B cell (primary cell): ENCODE measurements at regions not wholly inside any gene's neighbourhood (a gene's known extent, or its start where the extent isn't known, plus 50 kb on each side); places are given as distances from the start of the nearest gene placed in this dataset.

Source experiments
- ATAC-seq: fragments of 200-7000 bp; cut with Tn5 transposase; one replicate; pipeline ENCODE4 v1.10.0; 2021; ENCODE audit warnings: low read depth, mild to moderate bottlenecking, moderate number of reproducible peaks, moderate library complexity
- CTCF ChIA-PET: fragments of 350-600 bp; sonication (Branson Sonifier 250); formaldehyde crosslinking; loops from one replicate; lab custom pipeline; 2021; ENCODE audit warnings: antibody characterized with exemption, inconsistent platforms; lab: Charles Lee
- POLR2A ChIA-PET: fragments of 350-600 bp; sonication (Branson Sonifier 250); formaldehyde crosslinking; loops from one replicate; lab custom pipeline; 2021; ENCODE audit warnings: antibody characterized with exemption; lab: Charles Lee
- DNase-seq: peaks from one replicate; pipeline ENCODE4 v3.0.0; 2013
- H2AFZ ChIP-seq: 2 replicates; pipeline ENCODE4 v1.6.1; 2012; ENCODE audit warnings: mild to moderate bottlenecking, low read depth, low read length; ENCODE audit not compliant: insufficient read depth, poor library complexity, severe bottlenecking
- H3K27ac ChIP-seq, 2 donors: 1 replicate in 1 of 2; 2 replicates in 1 of 2; pipeline ENCODE4 v1.5.1; 2012 to 2013; ENCODE audit warnings: low read length in 2 of 2, mild to moderate bottlenecking in 2 of 2, moderate library complexity in 1 of 2
- H3K27me3 ChIP-seq, 4 experiments: fragments of 200-600 bp in 1 of 4; sonication (generic) in 1 of 4; replicated peaks in 1 of 4; 1 replicate in 2 of 4; 2 replicates in 2 of 4; pipeline versions ENCODE4 v1.6.1 to v1.7.0; 2013 to 2016; ENCODE audit warnings: low read length in 3 of 4, mild to moderate bottlenecking in 2 of 4, mixed read lengths in 1 of 4, moderate library complexity in 1 of 4; ENCODE audit not compliant: insufficient read depth in 4 of 4, control insufficient read depth in 3 of 4; ENCODE audit errors: control extremely low read depth in 1 of 4
- H3K36me3 ChIP-seq, 2 experiments: replicated peaks in 1 of 2; 1 replicate in 1 of 2; 2 replicates in 1 of 2; pipeline versions ENCODE4 v1.6.1 to v1.7.1; 2013; ENCODE audit warnings: low read length in 1 of 2; ENCODE audit not compliant: insufficient read depth in 2 of 2, control insufficient read depth in 1 of 2; ENCODE audit errors: control extremely low read depth in 1 of 2, extremely low read depth in 1 of 2
- H3K4me1 ChIP-seq, 2 donors: fragments of 200-600 bp in 1 of 2; sonication (generic) in 1 of 2; 1 replicate in 1 of 2; 2 replicates in 1 of 2; pipeline versions ENCODE4 v1.5.1 to v1.6.1; 2013 to 2017; ENCODE audit warnings: low read length in 2 of 2; ENCODE audit not compliant: control insufficient read depth in 2 of 2, insufficient read depth in 2 of 2
- H3K4me2 ChIP-seq: replicated peaks from 2 replicates; pipeline ENCODE3; 2012; ENCODE audit warnings: mild to moderate bottlenecking, low read depth, low read length; ENCODE audit not compliant: poor library complexity, severe bottlenecking
- H3K4me3 ChIP-seq, 5 experiments: fragments of 200-600 bp in 1 of 5; sonication (generic) in 1 of 5; 1 replicate in 3 of 5; 2 replicates in 2 of 5; pipeline versions ENCODE4 v1.5.1 to v1.7.0; 2011 to 2016; ENCODE audit warnings: low read length in 4 of 5, mild to moderate bottlenecking in 4 of 5, low read depth in 2 of 5, control low read depth in 1 of 5, moderate library complexity in 1 of 5; ENCODE audit not compliant: insufficient read depth in 1 of 5; ENCODE audit errors: control extremely low read depth in 1 of 5, extremely low read depth in 1 of 5
- H3K79me2 ChIP-seq: fragments of 200-600 bp; sonication (generic); one replicate; pipeline ENCODE4 v1.6.0; 2016; ENCODE audit warnings: low read length; ENCODE audit not compliant: control insufficient read depth, insufficient read depth
- H3K9ac ChIP-seq: fragments of 200-600 bp; sonication (generic); 2 replicates; pipeline ENCODE4 v1.6.1; 2017; ENCODE audit warnings: mild to moderate bottlenecking, low read length, moderate library complexity
- H3K9me3 ChIP-seq, 3 donors: one replicate each; pipeline versions ENCODE4 v1.6.1 to v1.7.1; 2013; ENCODE audit warnings: low read length in 2 of 3; ENCODE audit not compliant: control insufficient read depth in 2 of 3, insufficient read depth in 1 of 3; ENCODE audit errors: control extremely low read depth in 1 of 3
- H4K20me1 ChIP-seq: 2 replicates; pipeline ENCODE4 v1.6.0; 2012; ENCODE audit warnings: mild to moderate bottlenecking, low read length; ENCODE audit not compliant: insufficient read depth, control insufficient read depth, poor library complexity, severe bottlenecking
- H3K27ac Mint-ChIP-seq: one replicate; pipeline ENCODE4 v1.8.0; 2021; ENCODE audit warnings: mixed read lengths
- H3K27me3 Mint-ChIP-seq: one replicate; pipeline ENCODE4 v1.8.0; 2021; ENCODE audit warnings: mixed read lengths
- H3K4me1 Mint-ChIP-seq: one replicate; pipeline ENCODE4 v1.8.0; 2021; ENCODE audit warnings: mixed read lengths
- H3K4me3 Mint-ChIP-seq: one replicate; pipeline ENCODE4 v1.8.0; 2021; ENCODE audit warnings: mixed read lengths
- H3K9me3 Mint-ChIP-seq: one replicate; pipeline ENCODE4 v1.8.0; 2022; ENCODE audit warnings: mixed read lengths; ENCODE audit not compliant: insufficient read depth
- EZH2 ChIP-seq: IDR thresholded peaks from 2 replicates; pipeline ENCODE4 v1.6.1; 2012; ENCODE audit warnings: borderline replicate concordance, low read depth, mild to moderate bottlenecking, moderate library complexity, low read length; ENCODE audit not compliant: insufficient read depth, poor library complexity, severe bottlenecking
- WGBS: methylation state at CpG from one replicate; pipeline ENCODE4 v1.1.5; 2013; ENCODE audit warnings: missing lambda C conversion rate; ENCODE audit not compliant: insufficient coverage; 5-methylcytosine and 5-hydroxymethylcytosine counted together
- intact Hi-C: fragments of 100-400 bp; cut with micrococcal nuclease; formaldehyde crosslinking; loops from one replicate; pipeline ENCODE4 v1.10.0; 2022
- TF ChIP-seq, protein P1 (sequence below): fragments of 200-600 bp; IDR thresholded peaks from one replicate; pipeline ENCODE4 v1.8.0; 2022; ENCODE audit warnings: antibody characterized with exemption, mild to moderate bottlenecking

DNA sequence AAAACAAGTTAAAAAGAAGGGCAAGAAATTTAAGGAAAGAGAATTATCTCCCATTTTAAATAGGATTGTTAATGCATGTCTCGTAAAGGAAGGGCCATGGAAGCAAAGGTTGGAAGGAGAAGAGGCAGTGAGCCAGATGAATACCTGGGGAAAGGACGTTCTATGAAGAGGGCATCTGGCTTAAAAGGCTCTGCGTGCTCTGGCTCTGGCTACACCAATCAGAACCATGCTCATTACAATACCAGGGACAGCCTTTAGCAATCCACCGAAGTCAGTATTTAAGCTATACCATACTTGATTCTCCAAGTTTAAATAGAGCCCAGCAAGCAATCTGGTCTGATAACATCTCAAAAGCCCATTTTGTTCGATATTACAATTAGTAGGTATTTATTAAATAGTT, 58.5 kb upstream of the C1orf87 start:
- DNase-seq: no peak
- intact Hi-C loops: no loop called here
- Histone ChIP-seq H3K9me3 (no peaks in the 10 kb centered on the region), H2AFZ (no peak overlapping the region), H3K27ac (no peak overlapping the region), H3K36me3 (no peaks in the 10 kb centered on the region), H4K20me1 (no peaks in the 10 kb centered on the region), H3K27me3 (no peaks in the 10 kb centered on the region), H3K4me2 (no peak overlapping the region), H3K9ac (no peak overlapping the region), H3K4me1 (no peaks in the 10 kb centered on the region), H3K4me3 (no peak overlapping the region), H3K79me2 (no peaks in the 10 kb centered on the region)
- WGBS: 80% methylated on average over 1 of the region's 5 CpGs
- H3K4me3 Mint-ChIP-seq: no peak overlapping the region
- no peak for ATAC-seq
- H3K9me3 Mint-ChIP-seq: no peaks in the 10 kb centered on the region
- no peaks in the 10 kb centered on the region for H3K4me1 Mint-ChIP-seq
- TF ChIP-seq, protein P1, sequence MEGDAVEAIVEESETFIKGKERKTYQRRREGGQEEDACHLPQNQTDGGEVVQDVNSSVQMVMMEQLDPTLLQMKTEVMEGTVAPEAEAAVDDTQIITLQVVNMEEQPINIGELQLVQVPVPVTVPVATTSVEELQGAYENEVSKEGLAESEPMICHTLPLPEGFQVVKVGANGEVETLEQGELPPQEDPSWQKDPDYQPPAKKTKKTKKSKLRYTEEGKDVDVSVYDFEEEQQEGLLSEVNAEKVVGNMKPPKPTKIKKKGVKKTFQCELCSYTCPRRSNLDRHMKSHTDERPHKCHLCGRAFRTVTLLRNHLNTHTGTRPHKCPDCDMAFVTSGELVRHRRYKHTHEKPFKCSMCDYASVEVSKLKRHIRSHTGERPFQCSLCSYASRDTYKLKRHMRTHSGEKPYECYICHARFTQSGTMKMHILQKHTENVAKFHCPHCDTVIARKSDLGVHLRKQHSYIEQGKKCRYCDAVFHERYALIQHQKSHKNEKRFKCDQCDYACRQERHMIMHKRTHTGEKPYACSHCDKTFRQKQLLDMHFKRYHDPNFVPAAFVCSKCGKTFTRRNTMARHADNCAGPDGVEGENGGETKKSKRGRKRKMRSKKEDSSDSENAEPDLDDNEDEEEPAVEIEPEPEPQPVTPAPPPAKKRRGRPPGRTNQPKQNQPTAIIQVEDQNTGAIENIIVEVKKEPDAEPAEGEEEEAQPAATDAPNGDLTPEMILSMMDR: no peak
- no peak for TF ChIP-seq EZH2
- H3K27me3 Mint-ChIP-seq: no peaks in the 10 kb centered on the region
- no peak overlapping the region for H3K27ac Mint-ChIP-seq
- ChIA-PET CTCF (no interaction called here), POLR2A (no interaction called here)

DNA sequence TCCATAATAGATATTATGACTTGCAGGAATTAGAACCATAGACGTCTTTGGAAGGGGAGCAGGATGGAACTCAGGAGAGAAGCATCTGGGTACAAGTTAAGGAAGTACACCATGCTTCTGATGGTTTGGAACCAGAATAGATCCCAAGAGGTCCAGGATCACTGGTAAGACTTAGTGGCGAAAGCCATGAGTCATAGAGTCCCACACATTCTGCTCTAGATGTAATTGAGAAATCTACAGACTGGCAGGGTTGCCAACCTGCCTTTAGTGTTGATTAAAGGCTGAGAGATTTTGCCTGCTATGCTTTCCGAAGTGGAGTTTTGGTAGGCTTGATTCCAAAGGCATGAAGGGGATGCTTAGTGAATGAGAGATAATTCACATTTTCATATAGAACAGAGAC, 57.1 kb upstream of the C1orf87 start:
- Histone ChIP-seq H3K4me3 (no peak overlapping the region), H3K27me3 (no peaks in the 10 kb centered on the region), H3K27ac (no peak overlapping the region), H3K36me3 (no peaks in the 10 kb centered on the region), H3K9me3 (no peaks in the 10 kb centered on the region), H3K4me2 (no peak overlapping the region), H3K79me2 (no peaks in the 10 kb centered on the region), H2AFZ (no peak overlapping the region), H3K4me1 (no peaks in the 10 kb centered on the region), H4K20me1 (no peaks in the 10 kb centered on the region), H3K9ac (no peak overlapping the region)
- ATAC-seq (no peak), DNase-seq (no peak)
- TF ChIP-seq, protein P1: no peak
- no peak for TF ChIP-seq EZH2
- H3K27ac Mint-ChIP-seq: no peak overlapping the region
- POLR2A ChIA-PET: no interaction called here
- no peak overlapping the region for H3K4me3 Mint-ChIP-seq
- CTCF ChIA-PET: no interaction called here
- intact Hi-C loops: no loop called here
- no peaks in the 10 kb centered on the region for H3K4me1 Mint-ChIP-seq
- WGBS: 100% methylated on average over 1 of the region's 3 CpGs
- H3K9me3 Mint-ChIP-seq: no peaks in the 10 kb centered on the region
- no peaks in the 10 kb centered on the region for H3K27me3 Mint-ChIP-seq
